HuH-7 (cell line): ENCODE measurements at regions not wholly inside any gene's neighbourhood (a gene's known extent, or its start where the extent isn't known, plus 50 kb on each side); places are given as distances from the start of the nearest gene placed in this dataset.
"Not testable (repeated sequence)": the region's sequence is repeated elsewhere in the genome, so short reads cannot be mapped to it uniquely, and the experiment has no call there.

Experiments
- DNase-seq: peaks from one replicate; pipeline ENCODE4 v3.0.0; 2011; ENCODE audit warnings: low spot score

GRCh38 chr1:64363111-64363510 lies 106.8 kb upstream of the CACHD1 start:
- DNase-seq, result no peak

- no peak for DNase-seq
Measured at GRCh38 chr1:64363616-64364015, 106.3 kb upstream of the CACHD1 start.

GRCh38 chr1:64366821-64367220 lies 103.1 kb upstream of the CACHD1 start:
- DNase-seq, result no peak

GRCh38 chr1:64368344-64368743 lies 101.6 kb upstream of the CACHD1 start:
- no peak for DNase-seq

- no peak for DNase-seq
Measured at GRCh38 chr1:64378826-64379225, 91.1 kb upstream of the CACHD1 start.

GRCh38 chr1:64387389-64388285 lies 82.3 kb upstream of the CACHD1 start:
- DNase-seq, result no peak

- DNase-seq, result no peak
Measured at GRCh38 chr1:64388336-64388735, 81.6 kb upstream of the CACHD1 start.

GRCh38 chr1:64392109-64392508 lies 77.8 kb upstream of the CACHD1 start:
- DNase-seq, result no peak

- DNase-seq, result no peak
Measured at GRCh38 chr1:64393790-64394189, 76.1 kb upstream of the CACHD1 start.

- no peak for DNase-seq
Measured at GRCh38 chr1:64396817-64397216, 73.1 kb upstream of the CACHD1 start.

GRCh38 chr1:64397541-64397940 lies 72.4 kb upstream of the CACHD1 start:
- DNase-seq, result no peak

GRCh38 chr1:64398936-64399335 lies 71.0 kb upstream of the CACHD1 start:
- no peak for DNase-seq

- no peak for DNase-seq
Measured at GRCh38 chr1:64401285-64401684, 68.6 kb upstream of the CACHD1 start.

GRCh38 chr1:64403331-64403730 lies 66.6 kb upstream of the CACHD1 start:
- DNase-seq, result no peak

- DNase-seq, result no peak
Measured at GRCh38 chr1:64404202-64404601, 65.7 kb upstream of the CACHD1 start.

- DNase-seq, result no peak
Measured at GRCh38 chr1:64405833-64406232, 64.1 kb upstream of the CACHD1 start.

GRCh38 chr1:64410217-64410616 lies 59.7 kb upstream of the CACHD1 start:
- no peak for DNase-seq

- not testable (repeated sequence) for DNase-seq
Measured at GRCh38 chr1:64414855-64415546, 54.9 kb upstream of the CACHD1 start.

- no peak for DNase-seq
Measured at GRCh38 chr1:64417803-64418202, 52.1 kb upstream of the CACHD1 start.
